Heart right ventricle (tissue), 16 donors: ENCODE measurements at regions not wholly inside any gene's neighbourhood (a gene's known extent, or its start where the extent isn't known, plus 50 kb on each side); places are given as distances from the start of the nearest gene placed in this dataset.
A peak's percentile ranks its signal among the peaks of the same experiment; 100 is the strongest.

Experiments
- ATAC-seq, 8 donors: fragments of 200-7000 bp; cut with Tn5 transposase; one replicate each; pipeline ENCODE4 v1.9.1; 2020; ENCODE audit warnings: mild to moderate bottlenecking in 8 of 8, moderate library complexity in 8 of 8, moderate number of reproducible peaks in 1 of 8
- DNase-seq, 2 donors: peaks; one replicate each; pipeline ENCODE4 v3.0.0-alpha.2; 2020
- H3K27ac ChIP-seq, 10 donors: fragments of 200-600 bp; sonication (generic) in 2 of 10; one replicate each; pipeline versions ENCODE4 v1.5.0 to v1.8.0; 2020 to 2022; ENCODE audit warnings: mild to moderate bottlenecking in 3 of 10
- H3K27me3 ChIP-seq, 7 donors: fragments of 200-600 bp; one replicate each; pipeline ENCODE4 v1.8.0; 2021 to 2022; ENCODE audit warnings: mild to moderate bottlenecking in 2 of 7
- H3K36me3 ChIP-seq, 9 donors: fragments of 200-600 bp; sonication (generic) in 1 of 9; one replicate each; pipeline versions ENCODE4 v1.5.0 to v1.8.0; 2020 to 2022; ENCODE audit warnings: mild to moderate bottlenecking in 2 of 9
- H3K4me1 ChIP-seq, 9 donors: fragments of 200-600 bp; sonication (generic) in 1 of 9; one replicate each; pipeline versions ENCODE4 v1.5.0 to v1.8.0; 2020 to 2022; ENCODE audit warnings: mild to moderate bottlenecking in 4 of 9
- H3K4me3 ChIP-seq, 10 donors: fragments of 200-600 bp; sonication (generic) in 2 of 10; one replicate each; pipeline versions ENCODE4 v1.5.0 to v1.8.0; 2020 to 2022; ENCODE audit warnings: mild to moderate bottlenecking in 7 of 10, moderate library complexity in 2 of 10
- H3K9me3 ChIP-seq, 11 donors: fragments of 200-600 bp in 10 of 11; sonication (generic) in 2 of 11; one replicate each; pipeline versions ENCODE4 v1.5.0 to v1.8.0; 2013 to 2022; ENCODE audit warnings: mild to moderate bottlenecking in 2 of 11, control low read depth in 1 of 11, moderate library complexity in 1 of 11
- CTCF ChIP-seq, 9 donors: fragments of 200-600 bp; sonication (generic) in 2 of 9; IDR thresholded peaks; one replicate each; pipeline versions ENCODE4 v1.5.0 to v1.8.0; 2021 to 2022; ENCODE audit warnings: antibody characterized with exemption in 9 of 9, mild to moderate bottlenecking in 5 of 9, moderate library complexity in 1 of 9
- WGBS, 2 donors: extraction: QIAGEN DNeasy Blood & Tissue Kit; methylation state at CpG; one replicate each; pipeline ENCODE4 v1.1.7; 2013; ENCODE audit warnings: inconsistent platforms in 1 of 2; 5-methylcytosine and 5-hydroxymethylcytosine counted together
- intact Hi-C, 10 donors: fragments of 100-400 bp; cut with DNase I; formaldehyde crosslinking; loops; one replicate each; pipeline versions ENCODE4 v1.11.1 to v1.14.2; 2022
- donor health status: Arrhythmogenic right ventricular cardiomyopathy.
- donor health status: ischemic (EF 13 %, LVEDD 7.1; RV severe dilation, severe dysfunction).
- donor health status: healthy with polysubstance abuse.
- donor health status: DM: no; HTN: yes; CAD: no.
- donor health status: DM: no; HTN: no; CAD: no.
- donor health status: ischemic (EF 25% LVEDD 6.9; RV normal size, moderate dysfunction).
- donor health status: ischemic (EF 25% LVEDD 5.7; RV mildly dilated, moderate dysfunction).
- donor health status: healthy.
- donor health status: DM: yes; HTN: yes; CAD: no.
- donor health status: Ischemic cardiomyopathy.
- donor health status: ischemic (EF 35%, LVEDD 5.7; RV mildly dilated, moderate dysfunction).
- donor health status: nonischemic (EF 11% LVEDD 7.7; RV severe dilation, severe dysfunction).
- donor health status: DM: yes; HTN: yes; CAD: no.
- donor health status: PGD.
- donor health status: ischemic (EF 29% LVEDD 5.4; RV normal size, mild dysfunction).
- donor health status: nonischemic (EF 23%, LVEDD 6.1; RV moderate dilation, normal function).

GRCh38 chr3:162367429-162368260 is 871.0 kb downstream of the OTOL1 start:
- Histone ChIP-seq H3K27me3 (no peaks in the 10 kb centered on the region), H3K27ac (peak overlapping the region in 2 of 10 donors; percentile 6 to 31)
- WGBS, 2 donors, result 18 to 21% methylated on average over 3 of the region's 3 CpGs

GRCh38 chr3:162368417-162368816 is 871.8 kb downstream of the OTOL1 start:
- Histone ChIP-seq H3K4me3 (no peak overlapping the region), H3K4me1 (peaks cover 0 to 18% (median 0%) of the 10 kb centered on the region in 9 donors), H3K27me3 (no peaks in the 10 kb centered on the region), H3K36me3 (no peaks in the 10 kb centered on the region), H3K27ac (no peak overlapping the region), H3K9me3 (peaks cover 0 to 7% (median 0%) of the 10 kb centered on the region in 11 donors)
- WGBS, 2 donors, result 34 to 43% methylated on average over 4 of the region's 4 CpGs
- intact Hi-C loops, result no loop called here
- TF ChIP-seq CTCF (IDR thresholded peaks at IDR 0.05), result no peak
- no peak for DNase-seq
- ATAC-seq, result no peak

More at GRCh38 chr3:162367429-162368260, 871.0 kb downstream of the OTOL1 start:
- intact Hi-C loops, result no loop called here
- Histone ChIP-seq H3K36me3 (no peaks in the 10 kb centered on the region), H3K4me1 (peaks cover 0 to 18% (median 0%) of the 10 kb centered on the region in 9 donors), H3K9me3 (peaks cover 0 to under 1% (median 0%) of the 10 kb centered on the region in 11 donors), H3K4me3 (no peak overlapping the region)
- ATAC-seq (peak in 1 of 8 donors; percentile 65), DNase-seq (no peak)
- no peak for TF ChIP-seq CTCF (IDR thresholded peaks at IDR 0.05)

- intact Hi-C loops, result no loop called here
- H3K27me3 ChIP-seq, result no peaks in the 10 kb centered on the region
- TF ChIP-seq CTCF (IDR thresholded peaks at IDR 0.05), result no peak
- DNase-seq, result no peak
- H3K4me3 ChIP-seq, result no peak overlapping the region
- H3K27ac ChIP-seq, result no peak overlapping the region
- peaks cover 0 to 13% (median 0%) of the 10 kb centered on the region in 11 donors for H3K9me3 ChIP-seq
- no peaks in the 10 kb centered on the region for H3K36me3 ChIP-seq
- 55 to 66% methylated on average over 1 of the region's 1 CpG for WGBS, 2 donors
- H3K4me1 ChIP-seq, result peaks cover 0 to 18% (median 0%) of the 10 kb centered on the region in 9 donors
- ATAC-seq, result no peak
Measured at GRCh38 chr3:162369306-162369705, 872.7 kb downstream of the OTOL1 start.

GRCh38 chr3:162370141-162370540 is 873.5 kb downstream of the OTOL1 start:
- no peak overlapping the region for H3K4me3 ChIP-seq
- peak in 4 of 8 donors; percentile 65 to 86 (median 76) for ATAC-seq
- WGBS, 2 donors, result 97 to 98% methylated on average over 1 of the region's 1 CpG
- H3K36me3 ChIP-seq, result no peaks in the 10 kb centered on the region
- no peak overlapping the region for H3K27ac ChIP-seq
- DNase-seq, result peak in 1 of 2 donors; percentile 7
- intact Hi-C loops, result loop anchor here in 1 of 10 donors (10.0 kb wide), 1 partner anchor 55 kb away; no protein-coding TSS in a partner anchor
- peaks cover 0 to 18% (median 0%) of the 10 kb centered on the region in 9 donors for H3K4me1 ChIP-seq
- peaks cover 0 to 16% (median 0%) of the 10 kb centered on the region in 11 donors for H3K9me3 ChIP-seq
- TF ChIP-seq CTCF (IDR thresholded peaks at IDR 0.05), result no peak
- no peaks in the 10 kb centered on the region for H3K27me3 ChIP-seq
